Tibial artery (tissue), 4 donors: ENCODE measurements at regions not wholly inside any gene's neighbourhood (a gene's known extent, or its start where the extent isn't known, plus 50 kb on each side); places are given as distances from the start of the nearest gene placed in this dataset.
"Not testable (repeated sequence)": the region's sequence is repeated elsewhere in the genome, so short reads cannot be mapped to it uniquely, and the experiment has no call there.

ENCODE experiments used
- DNase-seq, 2 donors: peaks; one replicate each; pipeline ENCODE4 v3.0.0-alpha.2; 2019
- H3K27ac ChIP-seq, 2 donors: fragments of 200-600 bp; sonication (generic) in 1 of 2; 1 replicate in 1 of 2; 2 replicates in 1 of 2; pipeline ENCODE4 v1.5.1; 2018 to 2019; ENCODE audit warnings: mild to moderate bottlenecking in 1 of 2
- H3K27me3 ChIP-seq, 2 donors: fragments of 200-600 bp; sonication (generic) in 1 of 2; one replicate each; pipeline versions ENCODE4 v1.5.1 to v1.6.0; 2016 to 2019
- H3K36me3 ChIP-seq, 3 donors: fragments of 200-600 bp; sonication (generic) in 2 of 3; one replicate each; pipeline ENCODE4 v1.5.1; 2016 to 2019; ENCODE audit warnings: mild to moderate bottlenecking in 2 of 3
- H3K4me1 ChIP-seq, 4 donors: fragments of 200-600 bp; sonication (generic) in 2 of 4; 1 replicate in 3 of 4; 2 replicates in 1 of 4; pipeline ENCODE4 v1.5.1; 2016 to 2019
- H3K4me3 ChIP-seq, 2 donors: fragments of 200-600 bp; sonication (generic) in 1 of 2; 1 replicate in 1 of 2; 2 replicates in 1 of 2; pipeline ENCODE4 v1.5.1; 2018 to 2019; ENCODE audit warnings: mild to moderate bottlenecking in 2 of 2
- H3K9me3 ChIP-seq, 3 donors: fragments of 200-600 bp; sonication (generic) in 1 of 3; one replicate each; pipeline ENCODE4 v1.5.1; 2016 to 2019
- intact Hi-C: fragments of 100-400 bp; cut with DNase I; formaldehyde crosslinking; loops from one replicate; pipeline ENCODE4 v1.15.0; 2023; ENCODE audit warnings: low total_unique reads
- TF ChIP-seq, protein P1 (sequence below), 2 experiments: fragments of 200-600 bp in 1 of 2; fragments of 450-650 bp in 1 of 2; IDR thresholded peaks; one replicate each; pipeline ENCODE4 v1.5.1; 2017 to 2019; ENCODE audit warnings: antibody characterized with exemption in 2 of 2, mild to moderate bottlenecking in 1 of 2, moderate library complexity in 1 of 2

DNA sequence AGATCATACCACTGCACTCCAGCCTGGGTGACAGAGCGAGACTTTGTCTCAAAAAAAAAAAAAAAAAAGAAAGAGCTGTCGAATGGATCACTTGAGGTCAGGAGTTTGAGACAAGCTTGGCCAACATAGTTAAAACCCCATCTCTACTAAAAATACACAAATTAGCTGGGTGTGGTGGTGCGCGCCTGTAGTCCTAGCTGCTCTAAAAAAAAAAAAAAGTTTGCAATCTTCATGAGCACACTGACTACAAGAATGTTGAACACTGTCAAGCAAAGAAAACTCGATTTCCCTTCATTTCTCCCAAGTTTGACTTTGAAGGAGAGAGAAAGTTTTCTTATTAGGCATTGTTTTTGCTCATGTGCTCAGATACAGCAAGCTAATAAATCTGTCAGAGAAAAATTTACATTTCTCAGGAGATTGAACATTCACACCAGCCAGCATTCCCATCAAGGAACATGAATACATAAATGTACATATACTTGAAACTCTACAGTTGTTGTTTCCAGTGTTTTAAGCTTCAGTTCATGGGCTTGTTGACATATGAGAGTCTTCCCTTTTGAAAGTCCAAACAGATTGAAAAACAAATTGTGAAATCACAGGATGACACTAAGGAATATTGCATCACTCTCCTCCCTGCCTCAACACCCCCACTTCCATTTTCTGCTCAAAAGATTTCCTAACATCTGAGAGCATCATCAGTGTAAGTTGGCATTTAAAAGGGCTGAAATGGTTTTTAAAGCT is 81.8 kb downstream of the ARRDC3 start:
- Histone ChIP-seq H3K36me3 (no peaks in the 10 kb centered on the region), H3K4me1 (peaks cover 0 to 13% (median 6%) of the 10 kb centered on the region in 4 donors), H3K27ac (no peak overlapping the region), H3K4me3 (no peak overlapping the region), H3K9me3 (no peaks in the 10 kb centered on the region), H3K27me3 (no peaks in the 10 kb centered on the region)
- intact Hi-C loops: no loop called here
- TF ChIP-seq, protein P1, sequence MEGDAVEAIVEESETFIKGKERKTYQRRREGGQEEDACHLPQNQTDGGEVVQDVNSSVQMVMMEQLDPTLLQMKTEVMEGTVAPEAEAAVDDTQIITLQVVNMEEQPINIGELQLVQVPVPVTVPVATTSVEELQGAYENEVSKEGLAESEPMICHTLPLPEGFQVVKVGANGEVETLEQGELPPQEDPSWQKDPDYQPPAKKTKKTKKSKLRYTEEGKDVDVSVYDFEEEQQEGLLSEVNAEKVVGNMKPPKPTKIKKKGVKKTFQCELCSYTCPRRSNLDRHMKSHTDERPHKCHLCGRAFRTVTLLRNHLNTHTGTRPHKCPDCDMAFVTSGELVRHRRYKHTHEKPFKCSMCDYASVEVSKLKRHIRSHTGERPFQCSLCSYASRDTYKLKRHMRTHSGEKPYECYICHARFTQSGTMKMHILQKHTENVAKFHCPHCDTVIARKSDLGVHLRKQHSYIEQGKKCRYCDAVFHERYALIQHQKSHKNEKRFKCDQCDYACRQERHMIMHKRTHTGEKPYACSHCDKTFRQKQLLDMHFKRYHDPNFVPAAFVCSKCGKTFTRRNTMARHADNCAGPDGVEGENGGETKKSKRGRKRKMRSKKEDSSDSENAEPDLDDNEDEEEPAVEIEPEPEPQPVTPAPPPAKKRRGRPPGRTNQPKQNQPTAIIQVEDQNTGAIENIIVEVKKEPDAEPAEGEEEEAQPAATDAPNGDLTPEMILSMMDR (IDR thresholded peaks at IDR 0.05): no peak
- DNase-seq: no peak

GRCh38 chr5:91297994-91298393 is 85.1 kb downstream of the ARRDC3 start:
- TF ChIP-seq, protein P1 (IDR thresholded peaks at IDR 0.05): no peak
- no peaks in the 10 kb centered on the region for H3K9me3 ChIP-seq
- peak overlapping the region in 1 of 2 donors; percentile 54 for H3K27ac ChIP-seq
- intact Hi-C loops: no loop called here
- no peak overlapping the region for H3K4me3 ChIP-seq
- peaks cover 0 to 18% (median 8%) of the 10 kb centered on the region in 4 donors for H3K4me1 ChIP-seq
- no peaks in the 10 kb centered on the region for H3K36me3 ChIP-seq
- no peak for DNase-seq
- H3K27me3 ChIP-seq: no peaks in the 10 kb centered on the region

DNA sequence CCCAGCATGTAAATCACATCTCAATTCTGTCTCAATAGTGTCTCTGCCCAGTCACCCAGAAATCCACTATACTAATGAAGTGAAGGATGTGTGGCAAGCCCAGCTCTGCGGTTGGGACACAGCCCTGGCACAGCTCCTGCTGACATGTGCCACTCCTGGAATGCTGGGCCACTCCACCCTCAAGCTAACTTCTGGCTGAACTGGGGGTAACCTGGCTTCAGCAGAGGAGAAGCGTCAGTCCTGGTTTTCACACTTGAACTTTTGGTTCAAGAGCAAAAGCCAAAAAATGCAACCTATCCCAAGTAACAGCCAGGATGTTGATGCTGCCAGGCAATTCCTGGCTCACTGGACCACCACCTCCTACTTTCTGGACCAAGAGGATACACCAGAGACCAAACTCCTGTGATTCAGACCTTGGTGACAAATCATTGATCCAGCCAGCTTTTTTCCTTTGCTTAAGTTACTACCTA is 86.4 kb downstream of the ARRDC3 start:
- DNase-seq: peak; percentile 90 to 93
- Histone ChIP-seq H3K27ac (peak overlapping the region; percentile 54 to 56), H3K9me3 (no peaks in the 10 kb centered on the region), H3K4me1 (peaks cover 0 to 18% (median 8%) of the 10 kb centered on the region in 4 donors), H3K36me3 (no peaks in the 10 kb centered on the region), H3K4me3 (no peak overlapping the region), H3K27me3 (no peaks in the 10 kb centered on the region)
- intact Hi-C loops: no loop called here
- TF ChIP-seq, protein P1 (IDR thresholded peaks at IDR 0.05): no peak

DNA sequence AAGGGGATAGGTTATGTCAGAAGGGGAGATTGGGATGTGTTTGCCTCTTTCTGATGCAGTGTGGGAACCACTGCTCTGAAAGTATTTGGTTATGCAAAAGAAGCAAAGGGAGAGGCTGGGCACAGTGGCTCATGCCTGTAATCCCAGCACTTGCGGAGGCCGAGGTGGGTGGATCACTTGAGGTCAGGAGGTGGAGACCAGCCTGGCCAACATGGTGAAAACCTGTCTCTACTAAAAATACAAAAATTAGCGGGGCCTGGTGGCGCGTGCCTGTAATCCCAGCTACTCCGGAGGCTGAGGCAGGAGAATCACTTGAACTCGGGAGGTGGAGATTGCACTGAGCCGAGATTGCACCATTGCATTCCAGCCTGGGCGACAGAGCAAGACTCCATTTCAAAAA is 87.0 kb downstream of the ARRDC3 start:
- H3K36me3 ChIP-seq, H3K4me3 ChIP-seq, intact Hi-C loops, H3K27me3 ChIP-seq, H3K9me3 ChIP-seq: not testable (repeated sequence)
- peaks cover 0 to 18% (median 8%) of the 10 kb centered on the region in 4 donors for H3K4me1 ChIP-seq
- DNase-seq: peak in 1 of 2 donors; percentile 56
- H3K27ac ChIP-seq: peak overlapping the region; percentile 54 to 56

- TF ChIP-seq, protein P1 (IDR thresholded peaks at IDR 0.05): no peak
- H3K27ac ChIP-seq: no peak overlapping the region
- peaks cover 0 to 25% (median 8%) of the 10 kb centered on the region in 4 donors for H3K4me1 ChIP-seq
- no peaks in the 10 kb centered on the region for H3K9me3 ChIP-seq
- H3K36me3 ChIP-seq: no peaks in the 10 kb centered on the region
- no peaks in the 10 kb centered on the region for H3K27me3 ChIP-seq
- H3K4me3 ChIP-seq: no peak overlapping the region
- DNase-seq: no peak
- intact Hi-C loops: no loop called here
Observed at GRCh38 chr5:91293131-91293530, 90.0 kb downstream of the ARRDC3 start.
